ENCODE measurements at regions not wholly inside any gene's neighbourhood (a gene's known extent, or its start where the extent isn't known, plus 50 kb on each side); places are given as distances from the start of the nearest gene placed in this dataset.

DNA sequence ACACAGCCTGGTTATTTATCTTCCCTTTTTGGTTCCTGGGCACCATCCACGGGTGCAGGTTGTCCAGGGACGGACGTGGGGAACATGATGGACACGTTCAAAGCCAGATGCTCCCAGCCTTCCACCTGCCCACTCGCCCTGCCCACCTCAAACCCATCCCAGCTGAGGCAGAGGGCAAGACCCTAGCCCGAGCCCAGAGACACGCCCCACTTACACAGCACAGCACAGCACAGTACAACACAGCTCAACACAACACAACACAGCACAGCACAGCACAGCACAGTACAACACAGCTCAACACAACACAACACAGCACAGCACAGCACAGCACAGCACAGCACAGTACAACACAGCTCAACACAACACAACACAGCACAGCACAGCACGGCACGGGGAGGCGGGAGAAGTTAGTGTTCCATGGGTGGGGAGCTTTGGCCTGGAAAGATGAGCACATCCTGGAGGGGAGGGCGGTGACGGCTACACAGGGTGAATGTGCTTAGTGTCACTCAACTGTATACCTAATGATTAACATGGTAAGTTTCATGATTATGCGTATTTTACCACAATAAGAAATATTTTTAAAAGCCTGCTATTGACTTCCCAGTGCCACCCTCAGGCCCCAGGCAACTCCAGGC, 1507.5 kb downstream of the BRD1 start:
- TF ChIP-seq TOX (CRISPR knock-in tag; IDR thresholded peaks at IDR 0.05; ENCODE audit: borderline replicate concordance), result no peak
- TF ChIP-seq ZC3H10 (CRISPR knock-in tag; IDR thresholded peaks at IDR 0.05), result no peak
- TF ChIP-seq, protein P1, sequence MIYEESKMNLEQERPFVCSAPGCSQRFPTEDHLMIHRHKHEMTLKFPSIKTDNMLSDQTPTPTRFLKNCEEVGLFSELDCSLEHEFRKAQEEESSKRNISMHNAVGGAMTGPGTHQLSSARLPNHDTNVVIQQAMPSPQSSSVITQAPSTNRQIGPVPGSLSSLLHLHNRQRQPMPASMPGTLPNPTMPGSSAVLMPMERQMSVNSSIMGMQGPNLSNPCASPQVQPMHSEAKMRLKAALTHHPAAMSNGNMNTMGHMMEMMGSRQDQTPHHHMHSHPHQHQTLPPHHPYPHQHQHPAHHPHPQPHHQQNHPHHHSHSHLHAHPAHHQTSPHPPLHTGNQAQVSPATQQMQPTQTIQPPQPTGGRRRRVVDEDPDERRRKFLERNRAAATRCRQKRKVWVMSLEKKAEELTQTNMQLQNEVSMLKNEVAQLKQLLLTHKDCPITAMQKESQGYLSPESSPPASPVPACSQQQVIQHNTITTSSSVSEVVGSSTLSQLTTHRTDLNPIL (CRISPR knock-in tag; IDR thresholded peaks at IDR 0.05; ENCODE audit: low read depth), result no peak
- TF ChIP-seq ISL1 (CRISPR knock-in tag; IDR thresholded peaks at IDR 0.05), result no peak
- TF ChIP-seq, protein P2, sequence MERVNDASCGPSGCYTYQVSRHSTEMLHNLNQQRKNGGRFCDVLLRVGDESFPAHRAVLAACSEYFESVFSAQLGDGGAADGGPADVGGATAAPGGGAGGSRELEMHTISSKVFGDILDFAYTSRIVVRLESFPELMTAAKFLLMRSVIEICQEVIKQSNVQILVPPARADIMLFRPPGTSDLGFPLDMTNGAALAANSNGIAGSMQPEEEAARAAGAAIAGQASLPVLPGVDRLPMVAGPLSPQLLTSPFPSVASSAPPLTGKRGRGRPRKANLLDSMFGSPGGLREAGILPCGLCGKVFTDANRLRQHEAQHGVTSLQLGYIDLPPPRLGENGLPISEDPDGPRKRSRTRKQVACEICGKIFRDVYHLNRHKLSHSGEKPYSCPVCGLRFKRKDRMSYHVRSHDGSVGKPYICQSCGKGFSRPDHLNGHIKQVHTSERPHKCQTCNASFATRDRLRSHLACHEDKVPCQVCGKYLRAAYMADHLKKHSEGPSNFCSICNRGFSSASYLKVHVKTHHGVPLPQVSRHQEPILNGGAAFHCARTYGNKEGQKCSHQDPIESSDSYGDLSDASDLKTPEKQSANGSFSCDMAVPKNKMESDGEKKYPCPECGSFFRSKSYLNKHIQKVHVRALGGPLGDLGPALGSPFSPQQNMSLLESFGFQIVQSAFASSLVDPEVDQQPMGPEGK (CRISPR knock-in tag; IDR thresholded peaks at IDR 0.05; ENCODE audit: borderline replicate concordance), result no peak
- no peak for TF ChIP-seq ZNF565 (CRISPR knock-in tag; conservative IDR thresholded peaks at IDR 0.05; ENCODE audit: low read depth)
- TF ChIP-seq ARNTL (CRISPR knock-in tag; IDR thresholded peaks at IDR 0.05; ENCODE audit: borderline replicate concordance, low read depth), result no peak
- TF ChIP-seq, protein P3, sequence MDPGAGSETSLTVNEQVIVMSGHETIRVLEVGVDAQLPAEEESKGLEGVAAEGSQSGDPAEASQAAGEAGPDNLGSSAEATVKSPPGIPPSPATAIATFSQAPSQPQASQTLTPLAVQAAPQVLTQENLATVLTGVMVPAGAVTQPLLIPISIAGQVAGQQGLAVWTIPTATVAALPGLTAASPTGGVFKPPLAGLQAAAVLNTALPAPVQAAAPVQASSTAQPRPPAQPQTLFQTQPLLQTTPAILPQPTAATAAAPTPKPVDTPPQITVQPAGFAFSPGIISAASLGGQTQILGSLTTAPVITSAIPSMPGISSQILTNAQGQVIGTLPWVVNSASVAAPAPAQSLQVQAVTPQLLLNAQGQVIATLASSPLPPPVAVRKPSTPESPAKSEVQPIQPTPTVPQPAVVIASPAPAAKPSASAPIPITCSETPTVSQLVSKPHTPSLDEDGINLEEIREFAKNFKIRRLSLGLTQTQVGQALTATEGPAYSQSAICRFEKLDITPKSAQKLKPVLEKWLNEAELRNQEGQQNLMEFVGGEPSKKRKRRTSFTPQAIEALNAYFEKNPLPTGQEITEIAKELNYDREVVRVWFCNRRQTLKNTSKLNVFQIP (CRISPR knock-in tag; IDR thresholded peaks at IDR 0.05; ENCODE audit: borderline replicate concordance, low read depth), result no peak
- no peak for TF ChIP-seq BACH2 (CRISPR knock-in tag; IDR thresholded peaks at IDR 0.05; ENCODE audit: borderline replicate concordance)
- TF ChIP-seq RARB (CRISPR knock-in tag; IDR thresholded peaks at IDR 0.05), result no peak
- no peak for TF ChIP-seq ZFP30 (CRISPR knock-in tag; IDR thresholded peaks at IDR 0.05)
- TF ChIP-seq PPARA (CRISPR knock-in tag; IDR thresholded peaks at IDR 0.05; ENCODE audit: borderline replicate concordance), result no peak
- TF ChIP-seq CSDC2 (CRISPR knock-in tag; IDR thresholded peaks at IDR 0.05), result no peak
- TF ChIP-seq ZNF8 (CRISPR knock-in tag; IDR thresholded peaks at IDR 0.05), result no peak

Measured in SK-N-SH treated with all-trans-retinoic acid at 6 μM for 48 hours (cell line).